HG02885 (cell line): ENCODE measurements at regions not wholly inside any gene's neighbourhood (a gene's known extent, or its start where the extent isn't known, plus 50 kb on each side); places are given as distances from the start of the nearest gene placed in this dataset.
A peak's percentile ranks its signal among the peaks of the same experiment; 100 is the strongest.

Experiments used
- ATAC-seq: cut with Tn5 transposase; IDR thresholded peaks from one replicate; pipeline ENCODE4 v1.9.1; 2021; ENCODE audit warnings: mild to moderate bottlenecking; ENCODE audit not compliant: unreplicated experiment, poor library complexity

GRCh38 chr4:184310881-184311709 is 93.4 kb upstream of the ENPP6 start:
- no peak for ATAC-seq

GRCh38 chr4:184310171-184310567 is 92.5 kb upstream of the ENPP6 start:
- no peak for ATAC-seq

- no peak for ATAC-seq
Measured at GRCh38 chr4:184309241-184310170, 91.8 kb upstream of the ENPP6 start.

GRCh38 chr4:184306949-184307348 is 89.3 kb upstream of the ENPP6 start:
- ATAC-seq: no peak

- no peak for ATAC-seq
Measured at GRCh38 chr4:184306470-184306869, 88.8 kb upstream of the ENPP6 start.

GRCh38 chr4:184300816-184301215 is 83.1 kb upstream of the ENPP6 start:
- ATAC-seq: no peak

GRCh38 chr4:184298254-184298653 is 80.6 kb upstream of the ENPP6 start:
- ATAC-seq: no peak

GRCh38 chr4:184295206-184295605 is 77.5 kb upstream of the ENPP6 start:
- no peak for ATAC-seq

- no peak for ATAC-seq
Measured at GRCh38 chr4:184294606-184295133, 77.0 kb upstream of the ENPP6 start.

- no peak for ATAC-seq
Measured at GRCh38 chr4:184293552-184293951, 75.9 kb upstream of the ENPP6 start.

GRCh38 chr4:184292877-184293276 is 75.2 kb upstream of the ENPP6 start:
- no peak for ATAC-seq

GRCh38 chr4:184292465-184292867 is 74.8 kb upstream of the ENPP6 start:
- ATAC-seq: no peak

GRCh38 chr4:184289179-184289535 is 71.5 kb upstream of the ENPP6 start:
- ATAC-seq: no peak

- peak; percentile 67 for ATAC-seq
Measured at GRCh38 chr4:184288451-184289178, 70.9 kb upstream of the ENPP6 start.

GRCh38 chr4:184287697-184288255 is 70.1 kb upstream of the ENPP6 start:
- no peak for ATAC-seq

- no peak for ATAC-seq
Measured at GRCh38 chr4:184286358-184286757, 68.7 kb upstream of the ENPP6 start.

- no peak for ATAC-seq
Measured at GRCh38 chr4:184284742-184285141, 67.1 kb upstream of the ENPP6 start.

GRCh38 chr4:184284336-184284690 is 66.6 kb upstream of the ENPP6 start:
- no peak for ATAC-seq

GRCh38 chr4:184283659-184284335 is 66.1 kb upstream of the ENPP6 start:
- ATAC-seq: no peak
